Left kidney (tissue), 1 donor: ENCODE measurements at regions not wholly inside any gene's neighbourhood (a gene's known extent, or its start where the extent isn't known, plus 50 kb on each side); places are given as distances from the start of the nearest gene placed in this dataset.
"Not testable (repeated sequence)": the region's sequence is repeated elsewhere in the genome, so short reads cannot be mapped to it uniquely, and the experiment has no call there.

Experiments used
- DNase-seq: peaks from one replicate; pipeline ENCODE4 v3.0.0-alpha.2; 2013

DNA sequence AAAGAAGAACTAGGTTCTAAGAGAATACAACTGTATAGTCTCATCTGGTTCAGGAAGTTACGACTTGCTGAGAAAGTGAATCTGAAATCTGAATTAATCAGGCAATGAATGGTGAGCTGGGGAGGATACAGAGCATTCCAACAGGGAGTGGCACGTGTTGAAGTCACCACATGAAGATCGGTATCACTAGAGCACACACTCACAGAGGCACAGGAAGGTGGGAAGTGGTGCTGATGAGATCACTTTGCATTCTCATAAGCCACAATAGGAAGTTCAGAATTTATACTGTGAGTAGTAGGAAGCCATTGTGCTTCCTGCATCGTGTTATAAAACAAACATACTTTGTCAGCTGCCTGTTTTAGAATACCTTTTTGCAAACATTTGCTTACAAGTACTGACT, 615.0 kb upstream of the DDX18 start:
- DNase-seq: no peak

DNA sequence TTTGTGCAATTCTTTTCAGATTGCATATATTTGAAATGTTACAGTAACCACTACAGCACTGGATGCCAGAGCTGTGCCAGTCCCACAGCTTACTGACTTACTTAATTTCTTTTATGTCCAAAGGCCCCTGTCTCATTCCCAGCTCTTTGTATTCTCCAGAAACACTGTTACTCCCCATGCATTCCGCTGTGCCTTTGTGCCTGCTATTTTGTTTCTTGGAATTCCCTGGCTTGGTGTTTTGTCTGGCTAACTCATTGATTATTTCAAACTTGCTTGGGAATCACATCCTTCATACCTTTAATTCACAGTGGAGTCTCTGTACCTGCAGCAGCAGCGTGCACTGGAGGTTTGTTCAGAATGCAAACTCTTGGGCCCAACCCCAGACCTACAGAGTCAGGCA, 601.9 kb upstream of the DDX18 start:
- no peak for DNase-seq

DNA sequence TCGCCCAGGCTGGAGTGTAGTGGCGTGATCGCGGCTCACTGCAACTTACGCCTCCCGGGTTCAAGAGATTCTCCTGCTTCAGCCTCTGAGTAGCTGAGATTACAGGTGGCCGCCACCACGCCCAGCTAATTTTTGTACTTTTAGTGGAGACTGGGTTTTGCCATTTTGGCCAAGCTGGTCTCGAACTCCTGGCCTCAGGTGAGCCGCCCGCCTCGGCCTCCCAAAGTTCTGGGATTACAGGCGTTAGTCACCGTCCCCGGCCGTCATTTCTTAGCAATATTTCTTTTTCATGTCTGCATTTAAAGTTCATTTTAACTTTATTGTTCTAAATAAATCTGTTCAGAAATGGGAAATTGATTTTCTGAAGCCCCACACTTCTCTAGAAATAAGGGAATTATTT, 597.3 kb upstream of the DDX18 start:
- no peak for DNase-seq

DNA sequence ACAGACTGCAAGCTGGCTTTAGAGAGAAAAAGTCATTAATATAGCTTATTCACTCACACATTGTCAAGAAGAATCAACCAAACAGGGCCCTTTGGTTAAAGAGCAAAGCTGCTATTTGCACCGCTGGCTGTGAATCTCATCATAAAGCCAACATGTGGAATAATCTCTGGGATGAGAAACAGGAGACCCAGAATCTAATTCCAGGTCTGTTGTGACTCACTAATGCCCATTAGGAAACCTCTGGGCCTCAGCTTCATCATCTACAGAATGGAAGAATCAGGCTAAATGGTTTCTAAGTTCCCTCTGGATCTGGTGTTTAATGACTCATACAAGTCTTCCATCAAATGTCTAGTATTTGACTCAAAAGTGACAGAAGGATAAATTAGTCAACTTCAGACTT, 591.7 kb upstream of the DDX18 start:
- DNase-seq: no peak

DNA sequence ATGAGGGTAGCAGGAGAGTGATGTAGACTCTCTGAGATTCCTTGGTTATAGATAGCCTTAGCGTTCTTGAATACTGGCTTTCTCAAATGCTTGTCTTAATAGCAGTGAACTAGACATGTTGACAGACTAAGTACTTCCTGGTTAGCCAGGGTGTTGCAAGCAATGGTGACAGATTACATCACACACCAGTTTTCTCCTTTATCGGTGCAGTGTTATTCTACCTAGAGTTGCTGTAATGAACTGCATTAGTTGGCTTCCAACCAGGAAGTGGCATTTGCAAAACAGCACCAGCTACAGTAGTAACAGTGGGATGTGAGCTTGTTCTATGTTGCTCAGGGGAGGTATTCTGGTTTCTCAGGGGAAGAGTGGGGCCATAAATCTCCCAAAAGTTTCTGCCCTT, 582.2 kb upstream of the DDX18 start:
- no peak for DNase-seq

DNA sequence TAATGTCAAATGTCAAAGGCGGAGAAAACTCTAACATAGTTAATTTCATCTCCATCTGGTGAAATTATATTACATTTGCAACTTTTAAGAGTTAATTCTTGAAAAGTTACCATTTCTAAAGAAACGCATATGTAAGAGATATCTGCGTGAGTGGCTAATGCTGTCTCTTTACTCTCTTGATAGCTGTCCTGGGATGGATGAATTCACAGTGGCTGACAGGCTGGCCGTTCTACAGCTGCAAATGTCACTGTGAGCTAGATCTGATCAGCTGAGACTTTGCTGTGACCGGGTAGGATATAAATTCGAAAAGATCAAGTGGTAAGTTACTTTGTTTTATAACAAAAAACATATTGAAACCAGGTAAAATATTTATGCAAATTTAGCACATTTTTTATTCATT, 557.1 kb upstream of the DDX18 start:
- DNase-seq: no peak

DNA sequence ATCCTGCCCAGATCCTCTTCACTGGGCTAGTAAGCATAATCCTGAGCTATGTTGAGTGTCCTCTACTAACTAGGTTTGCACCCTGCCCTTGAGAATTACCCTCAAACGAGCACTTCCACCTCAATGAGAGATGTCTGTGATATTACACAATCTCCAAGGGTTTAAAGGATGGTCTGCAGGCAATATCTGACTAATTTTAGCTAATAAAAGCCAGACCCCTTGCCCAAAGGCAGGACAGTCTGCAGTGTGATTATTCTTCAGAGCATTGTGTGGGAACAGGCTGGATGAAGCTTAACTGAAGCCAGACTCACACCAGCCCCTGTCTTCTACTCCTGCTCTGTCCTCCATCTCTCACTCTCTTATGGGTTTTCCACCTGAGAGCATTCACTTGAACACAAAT, 544.9 kb upstream of the DDX18 start:
- no peak for DNase-seq

DNA sequence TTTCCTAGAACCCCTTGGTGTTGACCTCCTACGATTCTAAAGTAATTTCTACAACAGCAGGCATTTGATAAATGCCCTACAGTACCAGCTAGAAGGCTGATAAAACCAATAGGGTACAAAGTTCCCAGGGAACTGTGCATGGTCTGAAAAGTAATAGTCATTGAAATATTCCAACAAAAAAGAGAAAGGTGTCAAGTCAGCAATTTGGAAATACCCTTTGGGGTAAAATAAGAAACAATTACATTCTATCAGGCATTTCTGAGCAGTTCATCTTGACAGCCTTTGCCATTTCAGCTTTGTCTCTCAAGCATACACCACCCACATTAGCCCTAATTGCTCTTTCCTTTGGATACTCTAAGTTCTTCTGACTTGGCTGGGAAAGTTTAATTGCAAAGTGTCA, 542.9 kb upstream of the DDX18 start:
- DNase-seq: no peak

DNA sequence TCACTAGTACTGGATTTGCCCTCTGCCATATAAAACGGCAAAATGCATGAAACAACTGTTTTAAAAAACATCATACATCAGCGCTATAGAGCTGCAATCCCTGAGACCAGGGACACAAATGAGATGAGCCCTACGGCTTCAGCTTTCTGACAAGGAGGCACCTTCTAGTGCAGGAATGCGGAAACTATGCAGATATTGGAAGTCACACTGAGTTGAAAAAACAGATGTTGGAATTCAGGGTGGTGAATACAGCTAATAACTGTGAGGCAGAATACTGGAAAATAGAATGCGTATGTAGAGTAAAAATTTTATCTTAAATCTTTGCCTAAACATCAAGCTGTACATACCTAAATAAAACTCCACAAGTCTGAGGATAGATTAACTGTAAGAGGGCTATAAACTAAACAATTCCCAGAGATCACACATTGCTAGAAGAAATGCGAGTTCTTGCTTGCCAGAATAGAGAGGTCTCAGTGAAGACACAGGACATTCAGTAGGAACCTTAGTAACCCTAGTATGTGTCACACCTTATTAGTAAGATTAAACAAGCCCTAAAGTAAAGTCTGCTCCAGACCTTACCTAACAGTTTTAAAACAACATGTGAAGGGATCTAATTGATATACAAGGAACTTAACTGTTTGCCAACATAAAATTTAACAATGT, 541.4 kb upstream of the DDX18 start:
- DNase-seq: no peak

DNA sequence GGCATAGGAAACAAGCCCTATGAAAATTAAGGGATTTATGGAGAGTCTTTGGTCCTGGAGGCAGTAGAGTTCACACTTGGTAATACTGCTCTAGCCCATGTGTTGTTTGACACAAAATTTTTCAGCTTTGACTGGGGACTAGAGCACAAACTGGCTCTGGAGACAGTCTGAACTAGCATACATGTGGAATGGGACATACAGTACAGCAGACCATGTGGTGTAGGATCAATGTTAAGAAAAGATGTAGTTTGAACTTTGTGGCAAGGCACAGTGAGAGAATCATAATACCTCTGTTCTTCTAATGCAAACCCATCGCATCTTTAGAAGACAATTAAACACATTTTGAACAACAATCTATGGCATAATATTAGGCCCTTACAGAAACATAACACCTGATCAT, 521.5 kb upstream of the DDX18 start:
- no peak for DNase-seq

DNA sequence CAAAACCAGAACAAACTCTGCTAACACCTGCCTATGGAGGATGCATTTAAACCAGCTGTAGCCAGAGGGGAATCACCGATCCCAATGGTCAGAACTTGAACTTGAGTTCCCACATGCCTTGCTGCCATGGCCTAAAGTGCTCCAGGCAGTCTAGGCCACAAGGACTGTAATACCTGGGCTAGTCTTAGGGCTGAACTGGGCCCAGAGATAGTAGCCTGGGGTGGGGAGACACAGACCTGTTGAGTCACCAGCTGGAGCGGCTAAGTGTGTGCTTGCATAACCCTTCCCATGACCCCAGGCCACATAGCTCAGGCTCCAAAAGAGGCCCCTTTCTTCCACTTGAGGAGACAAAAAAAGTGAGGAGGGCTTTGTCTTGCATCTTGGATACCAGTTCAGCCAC, 515.0 kb upstream of the DDX18 start:
- DNase-seq: no peak

DNA sequence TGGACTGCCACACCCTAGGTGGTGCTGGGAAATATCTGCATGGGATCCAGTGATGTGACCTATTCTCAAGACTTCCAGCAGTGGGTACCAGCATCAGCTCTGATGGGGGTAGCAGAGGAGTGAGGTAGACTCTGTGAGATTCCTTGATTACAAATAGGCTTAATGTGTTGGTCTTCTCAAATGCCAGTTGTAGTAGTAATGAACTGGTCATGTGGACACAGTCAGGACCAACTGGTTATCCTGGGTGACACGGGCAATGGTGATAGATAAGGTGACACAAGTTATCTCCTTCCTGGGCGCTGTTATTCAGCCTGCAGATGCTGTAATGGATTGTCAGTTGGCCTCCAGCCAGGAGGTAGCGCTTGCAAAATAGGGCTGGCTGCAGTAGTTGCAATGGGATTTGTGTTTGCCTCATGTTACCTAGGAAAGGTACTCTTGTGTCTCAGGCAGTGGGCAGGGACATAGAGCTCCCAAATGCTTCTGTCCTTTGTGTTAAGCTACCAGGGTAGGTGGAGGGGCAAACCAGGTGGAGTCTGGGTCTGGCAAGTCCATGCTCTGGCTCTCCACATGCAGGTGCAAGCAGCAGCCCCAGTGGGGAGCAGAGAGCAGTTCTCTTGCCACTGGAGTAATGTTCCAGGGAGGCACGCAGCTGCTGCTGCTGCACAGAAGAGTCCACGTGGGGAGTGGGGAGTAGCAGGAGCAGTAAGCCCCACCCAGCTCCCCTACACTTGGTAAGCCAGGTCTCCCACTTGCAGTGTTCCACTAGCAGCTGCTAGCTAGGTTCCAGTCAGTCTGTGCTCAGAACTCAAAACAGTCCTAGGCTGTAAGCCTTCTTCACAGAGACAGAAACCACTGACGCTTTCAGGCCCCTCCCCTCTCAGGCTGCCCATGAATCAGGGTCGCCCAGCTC, 505.4 kb upstream of the DDX18 start:
- no peak for DNase-seq

DNA sequence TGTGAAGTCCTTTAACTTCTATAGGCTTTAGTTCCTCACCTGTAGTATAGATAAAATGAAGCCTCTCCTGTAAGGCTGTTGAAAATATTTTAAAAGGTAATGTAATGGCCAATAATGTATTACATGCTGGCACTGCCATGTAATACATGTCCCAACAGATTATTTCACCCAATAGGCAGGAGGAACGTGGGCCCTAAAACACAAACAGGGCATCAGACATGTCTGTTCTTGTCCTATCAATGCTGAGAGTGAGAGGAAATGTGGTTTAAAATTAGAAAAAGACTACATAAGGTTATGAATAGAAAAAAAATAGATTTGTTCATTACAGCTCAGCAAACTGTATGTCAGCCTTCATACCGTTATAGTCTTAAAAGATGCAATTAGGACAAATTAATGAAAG, 492.7 kb upstream of the DDX18 start:
- no peak for DNase-seq

DNA sequence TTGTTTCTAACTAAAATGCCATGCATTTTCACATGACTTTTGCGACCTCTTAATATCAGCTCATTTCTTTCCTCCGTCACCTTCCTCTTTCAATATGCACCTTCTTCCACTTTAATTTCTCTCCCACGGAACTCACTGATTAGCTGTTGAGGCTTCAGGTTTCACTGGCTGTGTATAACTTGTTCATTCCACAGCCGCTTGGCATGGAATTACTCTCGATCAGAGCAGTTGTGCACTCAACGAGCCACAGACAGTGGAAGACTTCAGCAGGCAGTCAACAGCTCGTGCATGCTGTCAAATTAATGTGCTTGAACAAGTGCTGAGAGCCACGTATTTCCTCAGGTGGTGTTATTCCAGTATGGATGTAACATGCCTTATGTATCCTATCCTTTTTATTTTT, 491.2 kb upstream of the DDX18 start:
- peak; percentile 29 for DNase-seq

DNA sequence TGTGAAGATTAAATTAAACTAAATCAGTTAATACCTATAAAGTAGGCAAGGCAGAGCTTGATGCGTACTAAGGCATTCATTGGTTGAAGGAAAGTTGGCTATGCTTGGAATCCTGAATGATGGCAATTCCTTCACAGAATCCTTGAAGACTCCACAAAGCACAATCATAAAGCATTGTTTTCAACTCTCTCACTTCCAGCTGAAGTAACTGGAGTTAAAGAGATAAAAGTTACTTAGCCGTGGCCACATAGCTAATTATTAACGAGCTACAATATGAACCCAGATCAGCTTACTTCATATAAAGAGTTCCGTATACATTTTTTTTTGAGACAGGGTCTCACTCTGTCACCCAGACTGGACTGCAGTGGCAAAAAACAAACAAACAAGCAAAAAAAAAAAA, 483.9 kb upstream of the DDX18 start:
- peak; percentile 53 for DNase-seq

DNA sequence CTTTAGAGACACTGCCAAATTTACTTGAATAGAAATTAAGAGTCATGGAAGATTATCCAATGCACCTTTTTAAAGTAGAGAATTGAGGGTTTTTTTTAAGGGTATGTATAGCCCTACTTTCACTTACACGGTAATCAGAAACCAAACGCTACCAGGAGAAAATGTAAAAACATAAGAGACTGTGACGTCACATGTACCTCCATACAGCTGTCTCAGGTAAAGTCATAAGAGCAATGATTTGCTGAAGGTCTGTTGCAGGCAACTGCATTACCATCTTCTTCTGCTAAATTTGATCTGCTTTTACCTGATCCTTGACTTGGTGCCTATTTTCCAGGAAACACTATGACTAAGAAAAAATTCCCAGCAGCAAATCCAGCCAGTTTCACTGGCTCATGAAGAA, 478.5 kb upstream of the DDX18 start:
- no peak for DNase-seq

DNA sequence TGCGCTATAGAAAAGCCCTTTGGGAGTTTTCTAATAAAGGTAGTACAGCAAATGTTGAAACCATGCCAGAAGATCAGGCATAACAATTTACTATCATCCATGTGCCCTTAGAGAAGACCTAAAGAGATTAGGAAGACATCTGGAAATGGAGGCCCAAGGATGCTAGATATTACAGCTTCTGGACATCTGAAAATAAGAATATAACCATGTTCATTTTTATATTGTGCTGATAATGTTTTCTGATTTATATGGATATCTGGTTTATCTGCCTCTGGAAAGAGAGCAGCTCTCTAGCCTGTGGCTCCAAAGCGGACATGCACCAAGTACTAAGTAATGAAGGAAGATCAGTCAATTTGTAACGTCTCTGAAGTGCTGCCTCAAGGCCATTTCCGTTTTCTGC, 478.0 kb upstream of the DDX18 start:
- no peak for DNase-seq

DNA sequence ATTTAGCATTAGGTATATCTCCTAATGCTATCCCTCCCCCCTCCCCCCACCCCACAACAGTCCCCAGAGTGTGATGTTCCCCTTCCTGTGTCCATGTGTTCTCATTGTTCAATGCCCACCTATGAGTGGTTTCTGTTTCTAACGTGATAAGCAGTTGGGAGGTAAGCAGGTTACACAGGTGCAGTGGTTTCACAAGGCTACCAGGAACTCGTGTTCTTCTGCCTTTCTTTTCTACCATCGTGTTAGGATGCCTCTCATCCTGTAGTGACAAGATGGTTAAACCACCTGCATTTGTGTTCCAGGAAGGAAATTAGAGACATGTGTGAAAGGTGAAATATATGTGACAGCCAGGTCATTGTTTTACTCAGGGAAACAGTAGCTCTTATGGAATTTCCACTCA, 476.5 kb upstream of the DDX18 start:
- not testable (repeated sequence) for DNase-seq

DNA sequence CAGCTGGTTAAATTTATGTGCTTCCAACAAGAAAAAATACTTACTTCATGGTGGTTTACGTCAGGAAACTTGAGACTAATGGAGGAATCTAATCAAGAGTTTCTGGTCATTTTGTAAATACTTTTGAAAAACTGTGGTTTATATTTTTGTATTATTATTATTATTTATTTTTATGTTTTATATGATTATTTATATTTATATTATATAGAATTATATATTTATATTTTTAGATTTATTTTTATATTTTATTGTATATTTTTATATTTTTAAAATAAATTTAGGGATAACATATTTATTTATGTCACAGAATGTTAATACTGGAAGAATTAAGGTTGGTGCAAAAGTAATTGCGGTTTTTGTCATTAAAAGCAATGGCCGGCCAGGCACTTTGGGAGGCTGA, 474.5 kb upstream of the DDX18 start:
- no peak for DNase-seq

DNA sequence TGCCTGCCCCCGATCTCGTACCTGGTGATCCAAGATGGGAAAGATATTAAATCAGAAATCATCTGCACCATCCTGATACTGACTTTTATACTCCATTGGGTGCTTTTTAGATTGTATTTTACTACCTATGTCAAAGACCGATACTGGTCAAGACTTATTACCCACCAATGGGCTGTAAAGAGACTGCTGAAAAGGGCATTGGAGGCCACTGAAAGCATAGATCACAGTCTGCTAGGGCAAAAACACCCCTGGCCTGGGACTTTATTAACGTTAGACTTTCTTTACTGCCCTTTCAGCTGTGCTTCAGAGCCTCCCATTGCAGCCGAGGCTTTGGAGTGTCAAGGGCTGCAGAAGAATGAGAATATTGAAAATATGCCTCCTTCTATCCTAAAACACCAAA, 472.8 kb upstream of the DDX18 start:
- DNase-seq: no peak

DNA sequence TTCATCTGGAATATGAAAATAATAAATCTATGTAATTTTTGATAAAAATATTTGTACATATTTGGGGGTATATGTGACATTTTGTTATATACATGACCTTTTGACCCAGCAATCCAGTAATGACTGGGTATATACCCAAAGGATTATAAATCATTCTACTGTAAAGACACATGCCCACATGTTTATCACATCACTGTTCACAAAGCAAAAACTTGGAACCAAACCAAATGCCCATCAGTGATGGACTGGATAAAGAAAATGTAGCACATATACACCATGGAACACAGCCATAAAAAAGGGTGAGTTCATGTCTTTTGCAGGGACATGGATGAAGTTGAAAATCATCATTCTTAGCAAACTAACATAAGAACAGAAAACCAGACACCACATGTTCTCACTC, 472.1 kb upstream of the DDX18 start:
- DNase-seq: no peak

DNA sequence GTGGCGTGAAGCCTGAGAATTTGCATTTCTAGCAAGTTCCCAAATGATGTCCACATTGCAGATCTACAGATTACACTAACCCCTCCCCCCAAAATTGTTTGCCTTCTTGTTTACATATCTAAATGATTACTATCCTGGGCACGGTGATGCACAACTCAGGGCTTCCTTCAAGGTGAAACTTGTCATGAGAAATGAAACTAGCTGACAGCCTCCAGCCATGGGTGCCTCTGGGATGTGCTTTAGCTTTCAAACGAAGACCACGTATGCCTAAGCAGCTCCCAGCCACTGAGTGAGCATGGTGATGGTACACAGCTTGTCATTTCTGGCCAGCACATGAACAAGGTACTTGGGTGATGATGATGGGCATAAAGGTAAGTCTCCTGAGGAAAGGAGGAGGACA, 464.8 kb upstream of the DDX18 start:
- DNase-seq: no peak

DNA sequence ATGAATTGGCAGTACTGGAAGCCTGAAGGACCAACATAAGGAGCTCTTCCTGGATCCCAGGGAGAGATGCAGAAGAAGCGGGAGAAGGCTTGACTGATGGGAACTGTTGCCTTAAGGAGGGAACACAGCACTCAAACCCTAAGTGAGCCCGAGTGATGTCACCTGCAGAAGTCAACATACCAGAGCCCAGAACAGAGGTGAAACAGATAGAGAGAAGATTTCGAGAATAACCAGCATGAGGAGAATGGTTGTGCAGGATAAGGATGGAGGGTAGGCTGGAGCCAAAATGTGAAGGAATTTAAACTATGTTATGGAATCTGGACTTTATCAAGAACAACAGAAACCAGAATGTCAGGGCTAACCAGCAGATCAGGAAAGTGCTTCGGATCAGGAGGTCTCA, 463.1 kb upstream of the DDX18 start:
- DNase-seq: no peak
